Stimulated activated CD4-positive, alpha-beta T cell treated with anti-CD3 and anti-CD28 coated beads, Interleukin-15, amount 100 ng/mL, for 1 hour (primary cell): ENCODE measurements at regions not wholly inside any gene's neighbourhood (a gene's known extent, or its start where the extent isn't known, plus 50 kb on each side); places are given as distances from the start of the nearest gene placed in this dataset.

Experiments used
- DNase-seq, 2 donors: peaks; one replicate each; pipeline ENCODE4 v3.0.0-alpha.2; 2020; ENCODE audit warnings: low read depth in 1 of 2, low spot score in 1 of 2

GRCh38 chr9:79286992-79287707 lies 284.6 kb upstream of the TLE4 start:
- DNase-seq = no peak

GRCh38 chr9:79287708-79288290 lies 284.0 kb upstream of the TLE4 start:
- no peak for DNase-seq

- no peak for DNase-seq
Measured at GRCh38 chr9:79289856-79290255, 281.9 kb upstream of the TLE4 start.

- no peak for DNase-seq
Measured at GRCh38 chr9:79292731-79293280, 279.0 kb upstream of the TLE4 start.

GRCh38 chr9:79300068-79300467 lies 271.7 kb upstream of the TLE4 start:
- DNase-seq = no peak

GRCh38 chr9:79301085-79301484 lies 270.7 kb upstream of the TLE4 start:
- DNase-seq = no peak

- DNase-seq = no peak
Measured at GRCh38 chr9:79301551-79302391, 270.0 kb upstream of the TLE4 start.

- DNase-seq = no peak
Measured at GRCh38 chr9:79302569-79302968, 269.2 kb upstream of the TLE4 start.

- DNase-seq = no peak
Measured at GRCh38 chr9:79308012-79308411, 263.8 kb upstream of the TLE4 start.

- no peak for DNase-seq
Measured at GRCh38 chr9:79312686-79313421, 258.9 kb upstream of the TLE4 start.

GRCh38 chr9:79325501-79325900 lies 246.3 kb upstream of the TLE4 start:
- no peak for DNase-seq

GRCh38 chr9:79329861-79330260 lies 241.9 kb upstream of the TLE4 start:
- no peak for DNase-seq

- no peak for DNase-seq
Measured at GRCh38 chr9:79334001-79334400, 237.8 kb upstream of the TLE4 start.

GRCh38 chr9:79334711-79335110 lies 237.1 kb upstream of the TLE4 start:
- no peak for DNase-seq

GRCh38 chr9:79335987-79336386 lies 235.8 kb upstream of the TLE4 start:
- DNase-seq = no peak

GRCh38 chr9:79341561-79341960 lies 230.2 kb upstream of the TLE4 start:
- no peak for DNase-seq

- no peak for DNase-seq
Measured at GRCh38 chr9:79346350-79347020, 225.3 kb upstream of the TLE4 start.

GRCh38 chr9:79352322-79352721 lies 219.4 kb upstream of the TLE4 start:
- no peak for DNase-seq

- DNase-seq = no peak
Measured at GRCh38 chr9:79353856-79354520, 217.8 kb upstream of the TLE4 start.

GRCh38 chr9:79357194-79357593 lies 214.6 kb upstream of the TLE4 start:
- no peak for DNase-seq
